Stimulated activated CD4-positive, alpha-beta T cell treated with anti-CD3 and anti-CD28 coated beads, Interleukin-12 subunit alpha, Interleukin-12 subunit beta, amount 100 ng/mL, for 4 hours (primary cell): ENCODE measurements at regions not wholly inside any gene's neighbourhood (a gene's known extent, or its start where the extent isn't known, plus 50 kb on each side); places are given as distances from the start of the nearest gene placed in this dataset.

ENCODE experiments used
- DNase-seq: peaks from one replicate; pipeline ENCODE4 v3.0.0-alpha.2; 2020

DNA sequence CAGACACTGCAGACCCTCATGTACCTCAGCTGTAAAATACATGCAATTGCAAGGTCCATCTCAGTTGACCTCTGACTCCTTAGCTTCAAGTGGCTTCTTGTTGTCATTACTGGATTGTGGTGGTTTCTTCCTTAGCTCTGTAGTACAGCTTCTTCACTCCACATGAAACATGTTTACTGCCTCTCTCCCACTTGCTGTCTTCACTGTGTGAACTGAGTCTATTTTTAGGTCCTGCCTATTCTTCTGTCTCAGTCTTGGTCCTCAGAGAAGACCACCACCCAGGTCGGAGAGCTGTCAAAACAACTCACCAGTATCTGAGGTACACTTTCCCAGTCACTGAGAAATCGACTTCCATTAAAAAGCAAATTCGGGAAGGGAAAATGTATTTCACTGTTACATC lies 50.2 kb upstream of the EYA4 start:
- no peak for DNase-seq

DNA sequence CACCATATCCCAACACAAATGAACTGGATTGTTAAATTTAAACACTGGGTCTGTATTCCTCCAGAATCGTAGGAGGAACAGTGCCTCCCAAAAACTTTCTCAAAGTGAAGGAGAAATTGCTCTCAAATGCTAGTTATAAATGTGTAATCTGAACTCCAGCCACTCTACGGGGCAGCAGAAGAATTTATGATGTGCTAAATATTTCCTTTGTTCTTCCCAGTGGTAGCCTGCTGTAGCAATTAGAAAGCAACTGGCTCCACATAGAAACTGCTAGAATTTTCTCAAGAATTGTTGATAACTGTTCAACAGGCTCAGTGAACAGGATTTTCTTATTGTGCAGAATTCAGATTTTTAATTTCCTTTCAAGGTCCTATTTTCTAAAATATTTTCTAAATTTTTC lies 49.8 kb upstream of the EYA4 start:
- no peak for DNase-seq
